HEK293 (cell line): ENCODE measurements at regions not wholly inside any gene's neighbourhood (a gene's known extent, or its start where the extent isn't known, plus 50 kb on each side); places are given as distances from the start of the nearest gene placed in this dataset.

Source experiments
- CTCF ChIA-PET: fragments of 350-600 bp; formaldehyde crosslinking; extraction: SDS; loops from one replicate; lab custom pipeline; 2021; ENCODE audit warnings: antibody characterized with exemption; lab: Yijun Ruan, JAX
- POLR2A ChIA-PET: fragments of 300-600 bp; formaldehyde crosslinking; extraction: SDS; loops from one replicate; lab custom pipeline; 2020; ENCODE audit warnings: antibody characterized with exemption, inconsistent platforms; lab: Yijun Ruan, JAX
- H3K27ac ChIP-seq: fragments of 200-500 bp; sonication (Bioruptor generic); 2 replicates; pipeline ENCODE4 v1.5.1; 2014; ENCODE audit warnings: low read depth, low read length, control low read depth, inconsistent platforms; ENCODE audit errors: extremely low read depth
- H3K36me3 ChIP-seq, 2 experiments: fragments of 200-500 bp in 1 of 2; sonication (Bioruptor generic) in 1 of 2; 1 replicate in 1 of 2; 2 replicates in 1 of 2; pipeline ENCODE4 v1.5.1; 2014 to 2017; ENCODE audit warnings: inconsistent platforms in 2 of 2, low read length in 2 of 2; ENCODE audit not compliant: control insufficient read depth in 2 of 2, insufficient read depth in 1 of 2
- H3K4me1 ChIP-seq: fragments of 200-500 bp; sonication (Bioruptor generic); 2 replicates; pipeline ENCODE4 v1.5.1; 2014; ENCODE audit warnings: mild to moderate bottlenecking, low read length, inconsistent platforms; ENCODE audit not compliant: control insufficient read depth, insufficient read depth
- H3K4me3 ChIP-seq: 2 replicates; pipeline ENCODE4 v1.5.1; 2011; ENCODE audit warnings: low read depth, mild to moderate bottlenecking, control low read depth, low read length, moderate library complexity
- H3K9me3 ChIP-seq: fragments of 200-500 bp; sonication (Bioruptor generic); 2 replicates; pipeline ENCODE4 v1.5.1; 2014; ENCODE audit warnings: low read depth, low read length, inconsistent platforms; ENCODE audit not compliant: control insufficient read depth, insufficient read depth
- INSM2 ChIP-seq: fragments of 450-650 bp; formaldehyde crosslinking; IDR thresholded peaks from 2 replicates; pipeline ENCODE4 v1.5.1; 2016; ENCODE audit warnings: missing biosample characterization, missing genetic modification characterization
- KLF16 ChIP-seq: fragments of 450-650 bp; formaldehyde crosslinking; IDR thresholded peaks from 2 replicates; pipeline ENCODE4 v1.5.1; 2017; ENCODE audit warnings: missing biosample characterization, missing genetic modification characterization
- KLF17 ChIP-seq: fragments of 450-650 bp; formaldehyde crosslinking; IDR thresholded peaks from 2 replicates; pipeline ENCODE4 v1.5.1; 2016; ENCODE audit warnings: missing biosample characterization, missing genetic modification characterization
- MZF1 ChIP-seq: fragments of 450-650 bp; formaldehyde crosslinking; IDR thresholded peaks from 2 replicates; pipeline ENCODE4 v1.5.1; 2017; ENCODE audit warnings: missing biosample characterization, missing genetic modification characterization, borderline replicate concordance
- PRDM1 ChIP-seq: fragments of 450-650 bp; formaldehyde crosslinking; IDR thresholded peaks from 2 replicates; pipeline ENCODE4; 2016; ENCODE audit warnings: missing biosample characterization, missing genetic modification characterization
- SCRT2 ChIP-seq: fragments of 450-650 bp; formaldehyde crosslinking; IDR thresholded peaks from 2 replicates; pipeline ENCODE4 v1.5.1; 2016; ENCODE audit warnings: missing biosample characterization, missing genetic modification characterization
- ZBTB20 ChIP-seq: fragments of 450-650 bp; formaldehyde crosslinking; IDR thresholded peaks from 2 replicates; pipeline ENCODE4 v1.5.1; 2016; ENCODE audit warnings: missing biosample characterization, missing genetic modification characterization
- ZEB2 ChIP-seq: fragments of 450-650 bp; formaldehyde crosslinking; IDR thresholded peaks from 2 replicates; pipeline ENCODE4 v1.5.1; 2016; ENCODE audit warnings: missing biosample characterization, missing genetic modification characterization
- ZNF112 ChIP-seq: fragments of 450-650 bp; formaldehyde crosslinking; IDR thresholded peaks from 2 replicates; pipeline ENCODE4 v1.5.0; 2017; ENCODE audit warnings: missing biosample characterization, missing genetic modification characterization
- ZNF138 ChIP-seq: fragments of 450-650 bp; formaldehyde crosslinking; IDR thresholded peaks from 2 replicates; pipeline ENCODE4 v1.5.1; 2016; ENCODE audit warnings: missing biosample characterization, missing genetic modification characterization, borderline replicate concordance
- ZNF302 ChIP-seq: fragments of 450-650 bp; formaldehyde crosslinking; IDR thresholded peaks from 2 replicates; pipeline ENCODE4 v1.5.1; 2016; ENCODE audit warnings: missing biosample characterization, missing genetic modification characterization, low read depth
- ZNF426 ChIP-seq: fragments of 450-650 bp; formaldehyde crosslinking; IDR thresholded peaks from 2 replicates; pipeline ENCODE4 v1.5.1; 2017; ENCODE audit warnings: missing biosample characterization, missing genetic modification characterization, mild to moderate bottlenecking, inconsistent platforms, moderate library complexity
- ZNF510 ChIP-seq: fragments of 450-650 bp; formaldehyde crosslinking; IDR thresholded peaks from 2 replicates; pipeline ENCODE4 v1.5.1; 2018; ENCODE audit warnings: mild to moderate bottlenecking, missing genetic modification characterization, missing biosample characterization; ENCODE audit not compliant: insufficient replicate concordance
- ZNF518A ChIP-seq: fragments of 450-650 bp; formaldehyde crosslinking; conservative IDR thresholded peaks from 2 replicates; pipeline ENCODE4 v1.5.1; 2016; ENCODE audit warnings: low read depth, missing biosample characterization, missing genetic modification characterization
- ZNF624 ChIP-seq: fragments of 450-650 bp; formaldehyde crosslinking; IDR thresholded peaks from 2 replicates; pipeline ENCODE4 v1.5.1; 2017; ENCODE audit warnings: missing biosample characterization, missing genetic modification characterization
- ZNF843 ChIP-seq: fragments of 450-650 bp; formaldehyde crosslinking; IDR thresholded peaks from 2 replicates; pipeline ENCODE4 v1.5.1; 2016; ENCODE audit warnings: missing biosample characterization, missing genetic modification characterization
- TF ChIP-seq, protein P1 (sequence below): fragments of 450-650 bp; formaldehyde crosslinking; IDR thresholded peaks from 2 replicates; pipeline ENCODE4 v1.5.1; 2017; ENCODE audit warnings: missing biosample characterization, mild to moderate bottlenecking, missing genetic modification characterization, moderate library complexity
- TF ChIP-seq, protein P2 (sequence below): fragments of 450-650 bp; formaldehyde crosslinking; IDR thresholded peaks from 2 replicates; pipeline ENCODE4 v1.5.1; 2016; ENCODE audit warnings: missing biosample characterization, missing genetic modification characterization
- TF ChIP-seq, protein P3 (sequence below): fragments of 450-650 bp; formaldehyde crosslinking; optimal IDR thresholded peaks from 2 replicates; pipeline ENCODE3; 2016; ENCODE audit warnings: missing biosample characterization, mild to moderate bottlenecking, missing genetic modification characterization
- TF ChIP-seq, protein P4 (sequence below): fragments of 450-650 bp; formaldehyde crosslinking; IDR thresholded peaks from 2 replicates; pipeline ENCODE4 v1.5.1; 2016; ENCODE audit warnings: missing biosample characterization, missing genetic modification characterization

GRCh38 chr2:189298481-189298880 is 118.9 kb upstream of the COL5A2 start:
- Histone ChIP-seq H3K36me3 (no peaks in the 10 kb centered on the region), H3K9me3 (no peaks in the 10 kb centered on the region), H3K4me1 (no peaks in the 10 kb centered on the region), H3K27ac (no peak overlapping the region), H3K4me3 (no peak overlapping the region)
- POLR2A ChIA-PET, result no interaction called here
- no peak for TF ChIP-seq PRDM1 (tag by site-specific recombination)
- no peak for TF ChIP-seq KLF16 (tag by site-specific recombination)
- TF ChIP-seq ZNF843 (tag by site-specific recombination), result no peak
- TF ChIP-seq ZNF510 (tag by site-specific recombination), result no peak
- TF ChIP-seq MZF1 (tag by site-specific recombination), result no peak
- no peak for TF ChIP-seq ZNF112 (tag by site-specific recombination)
- no peak for TF ChIP-seq ZBTB20 (tag by site-specific recombination)
- no peak for TF ChIP-seq ZNF518A (tag by site-specific recombination)
- TF ChIP-seq, protein P1, sequence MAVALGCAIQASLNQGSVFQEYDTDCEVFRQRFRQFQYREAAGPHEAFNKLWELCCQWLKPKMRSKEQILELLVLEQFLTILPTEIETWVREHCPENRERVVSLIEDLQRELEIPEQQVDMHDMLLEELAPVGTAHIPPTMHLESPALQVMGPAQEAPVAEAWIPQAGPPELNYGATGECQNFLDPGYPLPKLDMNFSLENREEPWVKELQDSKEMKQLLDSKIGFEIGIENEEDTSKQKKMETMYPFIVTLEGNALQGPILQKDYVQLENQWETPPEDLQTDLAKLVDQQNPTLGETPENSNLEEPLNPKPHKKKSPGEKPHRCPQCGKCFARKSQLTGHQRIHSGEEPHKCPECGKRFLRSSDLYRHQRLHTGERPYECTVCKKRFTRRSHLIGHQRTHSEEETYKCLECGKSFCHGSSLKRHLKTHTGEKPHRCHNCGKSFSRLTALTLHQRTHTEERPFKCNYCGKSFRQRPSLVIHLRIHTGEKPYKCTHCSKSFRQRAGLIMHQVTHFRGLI (tag by site-specific recombination), result no peak
- TF ChIP-seq, protein P2, sequence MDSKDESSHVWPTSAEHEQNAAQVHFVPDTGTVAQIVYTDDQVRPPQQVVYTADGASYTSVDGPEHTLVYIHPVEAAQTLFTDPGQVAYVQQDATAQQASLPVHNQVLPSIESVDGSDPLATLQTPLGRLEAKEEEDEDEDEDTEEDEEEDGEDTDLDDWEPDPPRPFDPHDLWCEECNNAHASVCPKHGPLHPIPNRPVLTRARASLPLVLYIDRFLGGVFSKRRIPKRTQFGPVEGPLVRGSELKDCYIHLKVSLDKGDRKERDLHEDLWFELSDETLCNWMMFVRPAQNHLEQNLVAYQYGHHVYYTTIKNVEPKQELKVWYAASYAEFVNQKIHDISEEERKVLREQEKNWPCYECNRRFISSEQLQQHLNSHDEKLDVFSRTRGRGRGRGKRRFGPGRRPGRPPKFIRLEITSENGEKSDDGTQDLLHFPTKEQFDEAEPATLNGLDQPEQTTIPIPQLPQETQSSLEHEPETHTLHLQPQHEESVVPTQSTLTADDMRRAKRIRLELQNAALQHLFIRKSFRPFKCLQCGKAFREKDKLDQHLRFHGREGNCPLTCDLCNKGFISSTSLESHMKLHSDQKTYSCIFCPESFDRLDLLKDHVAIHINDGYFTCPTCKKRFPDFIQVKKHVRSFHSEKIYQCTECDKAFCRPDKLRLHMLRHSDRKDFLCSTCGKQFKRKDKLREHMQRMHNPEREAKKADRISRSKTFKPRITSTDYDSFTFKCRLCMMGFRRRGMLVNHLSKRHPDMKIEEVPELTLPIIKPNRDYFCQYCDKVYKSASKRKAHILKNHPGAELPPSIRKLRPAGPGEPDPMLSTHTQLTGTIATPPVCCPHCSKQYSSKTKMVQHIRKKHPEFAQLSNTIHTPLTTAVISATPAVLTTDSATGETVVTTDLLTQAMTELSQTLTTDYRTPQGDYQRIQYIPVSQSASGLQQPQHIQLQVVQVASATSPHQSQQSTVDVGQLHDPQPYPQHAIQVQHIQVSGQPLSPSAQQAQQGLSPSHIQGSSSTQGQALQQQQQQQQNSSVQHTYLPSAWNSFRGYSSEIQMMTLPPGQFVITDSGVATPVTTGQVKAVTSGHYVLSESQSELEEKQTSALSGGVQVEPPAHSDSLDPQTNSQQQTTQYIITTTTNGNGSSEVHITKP (tag by site-specific recombination), result no peak
- no peak for TF ChIP-seq ZEB2 (tag by site-specific recombination)
- no peak for TF ChIP-seq INSM2 (tag by site-specific recombination)
- CTCF ChIA-PET, result interaction anchor here (0.9 kb wide), 2 partner anchors 10 to 156 kb away, joined by 3 to 4 read pairs; no protein-coding TSS in a partner anchor

GRCh38 chr2:189299974-189300373 is 120.4 kb upstream of the COL5A2 start:
- no peak overlapping the region for H3K4me3 ChIP-seq
- H3K27ac ChIP-seq, result no peak overlapping the region
- ChIA-PET CTCF (no interaction called here), POLR2A (no interaction called here)
- no peaks in the 10 kb centered on the region for H3K9me3 ChIP-seq
- H3K4me1 ChIP-seq, result no peaks in the 10 kb centered on the region
- H3K36me3 ChIP-seq, result no peaks in the 10 kb centered on the region
- no peak for TF ChIP-seq SCRT2
- TF ChIP-seq, protein P3, sequence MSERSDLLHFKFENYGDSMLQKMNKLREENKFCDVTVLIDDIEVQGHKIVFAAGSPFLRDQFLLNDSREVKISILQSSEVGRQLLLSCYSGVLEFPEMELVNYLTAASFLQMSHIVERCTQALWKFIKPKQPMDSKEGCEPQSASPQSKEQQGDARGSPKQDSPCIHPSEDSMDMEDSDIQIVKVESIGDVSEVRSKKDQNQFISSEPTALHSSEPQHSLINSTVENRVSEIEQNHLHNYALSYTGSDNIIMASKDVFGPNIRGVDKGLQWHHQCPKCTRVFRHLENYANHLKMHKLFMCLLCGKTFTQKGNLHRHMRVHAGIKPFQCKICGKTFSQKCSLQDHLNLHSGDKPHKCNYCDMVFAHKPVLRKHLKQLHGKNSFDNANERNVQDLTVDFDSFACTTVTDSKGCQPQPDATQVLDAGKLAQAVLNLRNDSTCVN (tag by site-specific recombination), result no peak
- no peak for TF ChIP-seq ZNF138 (tag by site-specific recombination)
- TF ChIP-seq ZNF426 (tag by site-specific recombination), result no peak
- TF ChIP-seq ZNF624 (tag by site-specific recombination), result no peak
- no peak for TF ChIP-seq ZNF302 (tag by site-specific recombination)
- TF ChIP-seq, protein P4, sequence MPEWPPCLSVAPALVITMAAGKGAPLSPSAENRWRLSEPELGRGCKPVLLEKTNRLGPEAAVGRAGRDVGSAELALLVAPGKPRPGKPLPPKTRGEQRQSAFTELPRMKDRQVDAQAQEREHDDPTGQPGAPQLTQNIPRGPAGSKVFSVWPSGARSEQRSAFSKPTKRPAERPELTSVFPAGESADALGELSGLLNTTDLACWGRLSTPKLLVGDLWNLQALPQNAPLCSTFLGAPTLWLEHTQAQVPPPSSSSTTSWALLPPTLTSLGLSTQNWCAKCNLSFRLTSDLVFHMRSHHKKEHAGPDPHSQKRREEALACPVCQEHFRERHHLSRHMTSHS, result no peak
- TF ChIP-seq KLF17 (tag by site-specific recombination), result no peak
